ENCODE measurements at regions not wholly inside any gene's neighbourhood (a gene's known extent, or its start where the extent isn't known, plus 50 kb on each side); places are given as distances from the start of the nearest gene placed in this dataset.

DNA sequence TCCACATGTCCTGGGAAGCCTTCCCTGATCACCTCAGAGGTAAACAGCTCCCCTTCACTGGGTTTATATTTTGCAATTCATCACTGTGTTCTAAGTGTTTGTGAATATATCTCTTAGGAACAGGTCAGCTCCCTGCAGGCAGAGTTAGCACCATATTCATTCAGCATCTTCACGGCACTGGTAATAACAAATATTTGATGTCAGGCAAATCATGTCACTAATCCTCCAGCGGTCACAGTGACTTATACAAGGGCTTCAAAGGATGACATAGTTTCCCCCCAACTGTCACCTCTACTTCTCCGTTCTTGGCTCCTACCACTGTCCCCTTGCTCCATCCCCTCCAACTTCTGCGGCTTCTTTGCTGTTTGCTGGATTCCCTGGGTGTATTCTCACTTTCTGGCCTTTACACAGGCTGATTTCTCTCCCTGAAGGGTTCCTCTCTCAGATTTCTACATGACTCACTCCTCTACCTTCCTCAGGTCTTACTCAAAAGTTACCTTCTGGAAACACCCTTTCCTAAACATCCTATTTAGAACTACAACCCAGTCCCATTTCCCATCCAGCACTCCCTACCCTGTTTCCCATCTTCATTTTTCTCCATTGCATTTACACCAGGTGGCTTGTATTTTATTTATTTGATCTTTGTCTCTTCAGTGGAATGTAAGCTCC is 66.6 kb downstream of the NHLRC1 start:
- TF ChIP-seq, protein P1, sequence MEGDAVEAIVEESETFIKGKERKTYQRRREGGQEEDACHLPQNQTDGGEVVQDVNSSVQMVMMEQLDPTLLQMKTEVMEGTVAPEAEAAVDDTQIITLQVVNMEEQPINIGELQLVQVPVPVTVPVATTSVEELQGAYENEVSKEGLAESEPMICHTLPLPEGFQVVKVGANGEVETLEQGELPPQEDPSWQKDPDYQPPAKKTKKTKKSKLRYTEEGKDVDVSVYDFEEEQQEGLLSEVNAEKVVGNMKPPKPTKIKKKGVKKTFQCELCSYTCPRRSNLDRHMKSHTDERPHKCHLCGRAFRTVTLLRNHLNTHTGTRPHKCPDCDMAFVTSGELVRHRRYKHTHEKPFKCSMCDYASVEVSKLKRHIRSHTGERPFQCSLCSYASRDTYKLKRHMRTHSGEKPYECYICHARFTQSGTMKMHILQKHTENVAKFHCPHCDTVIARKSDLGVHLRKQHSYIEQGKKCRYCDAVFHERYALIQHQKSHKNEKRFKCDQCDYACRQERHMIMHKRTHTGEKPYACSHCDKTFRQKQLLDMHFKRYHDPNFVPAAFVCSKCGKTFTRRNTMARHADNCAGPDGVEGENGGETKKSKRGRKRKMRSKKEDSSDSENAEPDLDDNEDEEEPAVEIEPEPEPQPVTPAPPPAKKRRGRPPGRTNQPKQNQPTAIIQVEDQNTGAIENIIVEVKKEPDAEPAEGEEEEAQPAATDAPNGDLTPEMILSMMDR (IDR thresholded peaks at IDR 0.05; ENCODE audit: low read depth, low read length, missing input control): no peak
- TF ChIP-seq RAD21 (IDR thresholded peaks at IDR 0.05): no peak
- TF ChIP-seq, protein P2, sequence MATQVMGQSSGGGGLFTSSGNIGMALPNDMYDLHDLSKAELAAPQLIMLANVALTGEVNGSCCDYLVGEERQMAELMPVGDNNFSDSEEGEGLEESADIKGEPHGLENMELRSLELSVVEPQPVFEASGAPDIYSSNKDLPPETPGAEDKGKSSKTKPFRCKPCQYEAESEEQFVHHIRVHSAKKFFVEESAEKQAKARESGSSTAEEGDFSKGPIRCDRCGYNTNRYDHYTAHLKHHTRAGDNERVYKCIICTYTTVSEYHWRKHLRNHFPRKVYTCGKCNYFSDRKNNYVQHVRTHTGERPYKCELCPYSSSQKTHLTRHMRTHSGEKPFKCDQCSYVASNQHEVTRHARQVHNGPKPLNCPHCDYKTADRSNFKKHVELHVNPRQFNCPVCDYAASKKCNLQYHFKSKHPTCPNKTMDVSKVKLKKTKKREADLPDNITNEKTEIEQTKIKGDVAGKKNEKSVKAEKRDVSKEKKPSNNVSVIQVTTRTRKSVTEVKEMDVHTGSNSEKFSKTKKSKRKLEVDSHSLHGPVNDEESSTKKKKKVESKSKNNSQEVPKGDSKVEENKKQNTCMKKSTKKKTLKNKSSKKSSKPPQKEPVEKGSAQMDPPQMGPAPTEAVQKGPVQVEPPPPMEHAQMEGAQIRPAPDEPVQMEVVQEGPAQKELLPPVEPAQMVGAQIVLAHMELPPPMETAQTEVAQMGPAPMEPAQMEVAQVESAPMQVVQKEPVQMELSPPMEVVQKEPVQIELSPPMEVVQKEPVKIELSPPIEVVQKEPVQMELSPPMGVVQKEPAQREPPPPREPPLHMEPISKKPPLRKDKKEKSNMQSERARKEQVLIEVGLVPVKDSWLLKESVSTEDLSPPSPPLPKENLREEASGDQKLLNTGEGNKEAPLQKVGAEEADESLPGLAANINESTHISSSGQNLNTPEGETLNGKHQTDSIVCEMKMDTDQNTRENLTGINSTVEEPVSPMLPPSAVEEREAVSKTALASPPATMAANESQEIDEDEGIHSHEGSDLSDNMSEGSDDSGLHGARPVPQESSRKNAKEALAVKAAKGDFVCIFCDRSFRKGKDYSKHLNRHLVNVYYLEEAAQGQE (IDR thresholded peaks at IDR 0.05): no peak
- no peak for TF ChIP-seq SP1 (IDR thresholded peaks at IDR 0.05)
- no peak for TF ChIP-seq TAF1 (conservative IDR thresholded peaks at IDR 0.05)
- TF ChIP-seq GABPA (IDR thresholded peaks at IDR 0.05 in 1 of 2, conservative IDR thresholded peaks at IDR 0.05 in 1 of 2): no peak
- no peak for TF ChIP-seq YY1 (IDR thresholded peaks at IDR 0.05)
